Bone marrow (tissue), 2 donors: ENCODE measurements at regions not wholly inside any gene's neighbourhood (a gene's known extent, or its start where the extent isn't known, plus 50 kb on each side); places are given as distances from the start of the nearest gene placed in this dataset.
"Not testable (repeated sequence)": the region's sequence is repeated elsewhere in the genome, so short reads cannot be mapped to it uniquely, and the experiment has no call there.

Experiments used
- DNase-seq, 2 donors: peaks; one replicate each; lab custom pipeline; 2025; lab: John Stamatoyannopoulos, UW

DNA sequence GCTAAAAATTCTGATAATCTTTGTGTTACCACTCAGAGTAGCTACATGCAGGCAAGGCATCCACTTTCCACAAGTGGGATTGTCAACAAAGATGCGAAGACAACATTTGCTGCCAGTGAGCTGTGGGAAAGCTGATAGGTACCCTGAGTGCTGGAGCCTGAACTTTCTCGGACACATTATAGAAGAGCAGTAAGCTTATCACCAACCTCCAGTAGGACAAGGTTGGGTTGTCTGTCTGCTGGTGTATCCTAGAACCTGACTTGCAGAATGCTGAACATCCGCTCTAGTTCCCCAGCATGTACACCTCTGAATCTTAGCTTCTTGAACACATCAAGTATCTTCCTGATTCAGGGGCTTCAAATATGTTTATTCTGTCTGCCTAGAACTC lies 103.8 kb upstream of the PPM1H start:
- no peak for DNase-seq

DNA sequence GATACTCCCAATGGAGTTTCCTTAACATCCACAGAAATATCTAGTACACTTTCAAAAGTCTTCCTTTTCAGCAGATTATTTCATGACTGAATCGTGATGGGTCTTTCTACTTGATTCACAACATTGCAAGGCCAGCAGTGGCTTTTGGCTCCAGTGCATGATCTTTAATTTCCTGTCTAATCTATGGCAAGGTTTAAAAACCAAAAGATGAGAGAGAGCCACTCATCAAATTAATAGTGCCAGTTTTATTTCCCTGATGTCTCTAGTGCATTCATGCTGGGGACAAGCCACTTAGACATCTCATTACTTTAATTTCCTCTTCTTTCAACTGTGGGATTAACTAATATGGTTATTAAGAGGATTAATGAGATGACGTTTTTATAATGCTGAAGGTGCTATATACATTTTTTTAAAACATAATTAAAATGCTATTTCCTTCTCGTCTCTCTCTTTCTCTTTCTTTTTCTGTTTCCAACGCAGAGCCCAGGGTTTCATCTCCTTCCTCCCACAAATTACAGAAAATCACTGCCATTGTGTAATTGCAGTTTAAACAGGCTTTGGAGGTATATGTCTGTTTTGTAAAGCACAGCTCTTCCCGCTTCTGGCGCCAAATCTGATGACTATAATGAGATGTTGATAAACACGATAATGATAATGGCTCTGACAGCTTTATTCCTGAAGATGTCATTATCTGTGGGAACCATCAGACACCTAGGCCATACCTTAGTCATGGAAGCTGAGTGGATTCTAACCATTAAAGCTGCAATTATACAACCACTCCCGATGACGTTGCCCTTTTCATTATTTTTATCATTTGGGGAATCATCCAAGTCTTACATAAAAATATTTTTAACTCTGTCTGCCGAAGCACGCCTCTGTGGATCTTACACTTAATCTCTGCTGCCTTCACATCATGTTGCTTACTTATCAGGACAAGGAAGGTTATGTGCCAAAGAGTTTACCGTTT lies 103.1 kb upstream of the PPM1H start:
- no peak for DNase-seq

DNA sequence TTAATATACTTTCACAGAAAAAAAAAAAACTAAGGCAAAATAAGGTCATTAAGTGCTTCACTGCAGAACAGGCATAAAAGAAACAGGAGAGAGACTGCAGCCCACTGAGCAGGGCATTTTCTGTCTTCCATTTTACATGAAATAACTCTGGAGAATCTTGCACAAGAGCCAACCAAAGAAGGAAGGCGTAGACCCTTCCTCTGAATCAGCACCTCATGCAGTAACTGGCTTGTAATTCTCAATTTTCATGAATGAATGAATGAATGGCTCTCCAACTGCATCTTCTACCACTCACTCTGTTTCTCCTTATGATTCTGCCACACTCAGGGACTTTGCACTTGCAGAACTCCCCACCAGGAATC lies 102.0 kb upstream of the PPM1H start:
- DNase-seq: no peak

DNA sequence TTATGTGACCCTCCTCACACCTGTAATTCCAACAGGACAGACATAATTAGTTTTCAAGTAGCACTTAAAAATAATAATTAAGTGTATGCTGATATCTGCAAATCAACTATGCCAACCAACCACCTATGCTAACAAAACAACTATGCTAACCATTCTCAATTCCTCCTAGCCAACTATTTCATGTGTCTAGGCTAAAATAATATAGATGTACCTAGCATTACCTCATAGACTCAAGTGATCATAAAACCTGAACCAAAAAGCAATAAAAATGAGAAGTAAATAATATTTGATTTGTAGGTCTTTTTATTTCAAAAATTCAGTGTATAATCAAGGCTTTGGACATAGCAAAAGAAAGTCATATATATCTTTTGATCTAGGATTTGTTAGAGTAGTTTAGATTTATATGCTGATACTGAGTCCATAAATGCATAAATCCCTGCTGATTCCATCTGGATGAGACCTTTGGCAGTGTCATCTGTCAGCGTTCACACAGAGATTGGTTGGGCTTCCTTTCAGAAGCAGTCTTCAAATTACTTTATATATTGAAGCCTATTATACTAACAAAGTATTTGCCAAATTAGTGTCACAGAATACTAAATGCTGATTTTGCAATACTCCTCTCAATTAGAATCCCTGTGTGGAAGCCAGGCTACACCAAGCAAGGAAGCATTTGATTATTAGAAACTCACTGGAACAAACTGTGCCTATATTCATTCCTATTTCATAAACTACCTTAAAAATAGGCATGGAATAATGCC lies 101.4 kb upstream of the PPM1H start:
- DNase-seq: no peak

DNA sequence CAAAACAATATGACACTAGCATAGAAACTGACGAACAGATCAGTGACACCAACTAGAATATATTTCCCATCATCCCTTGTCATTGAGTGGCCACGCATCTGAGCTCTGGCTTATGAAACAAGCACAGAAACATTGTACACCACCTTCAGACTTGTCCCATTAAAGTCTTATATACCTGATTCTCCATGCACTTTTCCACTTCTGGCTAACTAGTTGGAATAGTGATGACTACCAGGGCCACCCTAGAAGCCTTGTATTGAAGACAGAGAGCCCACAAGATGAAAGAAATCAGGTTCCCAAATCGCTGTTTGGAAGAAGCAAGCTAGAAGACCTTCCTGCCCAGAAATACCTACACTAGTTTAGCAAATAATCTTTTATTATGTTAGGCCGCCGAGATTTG lies 99.7 kb upstream of the PPM1H start:
- no peak for DNase-seq

DNA sequence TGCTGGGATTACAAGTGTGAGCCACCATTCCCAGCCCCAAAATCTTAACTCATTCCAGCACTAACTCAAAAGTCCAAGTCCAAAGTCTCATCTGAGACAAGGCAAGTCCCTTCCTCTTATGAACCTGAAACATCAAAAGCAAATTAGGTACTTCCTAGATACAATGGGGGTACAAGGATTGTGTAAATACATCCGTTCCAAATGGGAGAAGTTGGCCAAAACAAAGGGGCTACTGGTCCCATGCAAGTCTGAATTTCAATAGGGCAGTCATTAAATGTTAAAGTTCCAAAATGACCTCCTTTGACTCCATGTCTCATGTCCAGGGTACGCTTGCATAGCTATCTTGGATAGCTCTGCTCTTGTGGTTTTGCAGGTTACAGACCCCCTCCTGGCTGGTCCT lies 94.7 kb upstream of the PPM1H start:
- no peak for DNase-seq

DNA sequence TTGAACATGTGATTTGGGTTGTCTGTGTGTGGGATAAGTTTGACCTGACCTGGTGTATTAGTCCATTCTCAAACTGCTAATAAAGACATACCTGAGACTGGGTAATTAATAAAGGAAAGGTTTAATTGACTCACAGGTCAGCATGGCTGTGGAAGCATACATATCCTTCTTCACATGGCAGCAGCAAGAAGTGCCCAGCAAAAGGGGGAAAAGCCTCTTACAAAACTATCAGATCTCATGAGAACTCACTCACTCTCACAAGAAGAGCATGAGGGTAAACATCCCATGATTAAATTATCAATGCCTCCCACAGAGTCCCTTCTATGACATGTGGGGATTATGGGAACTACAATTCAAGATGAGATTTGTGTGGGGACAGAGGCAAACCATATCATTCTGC lies 94.0 kb upstream of the PPM1H start:
- DNase-seq: no peak

DNA sequence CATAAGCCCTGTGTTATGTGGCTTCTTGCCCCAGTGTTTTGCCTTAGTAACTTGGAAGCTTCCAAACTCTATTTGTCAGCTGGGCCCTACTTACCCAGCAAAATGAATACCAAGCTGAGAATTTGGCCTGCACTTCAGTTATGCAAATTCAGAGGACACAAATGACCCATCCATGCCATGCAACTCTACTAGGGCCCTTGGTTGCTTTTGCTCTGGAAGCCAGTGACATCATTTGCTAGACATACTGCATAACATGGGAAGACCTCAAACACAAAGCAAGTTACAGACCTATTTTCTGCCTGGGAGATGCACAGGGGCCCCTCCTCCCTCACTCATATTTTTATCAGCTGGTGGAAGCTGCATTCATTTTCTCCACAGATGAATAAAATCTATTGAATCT lies 90.2 kb upstream of the PPM1H start:
- no peak for DNase-seq

DNA sequence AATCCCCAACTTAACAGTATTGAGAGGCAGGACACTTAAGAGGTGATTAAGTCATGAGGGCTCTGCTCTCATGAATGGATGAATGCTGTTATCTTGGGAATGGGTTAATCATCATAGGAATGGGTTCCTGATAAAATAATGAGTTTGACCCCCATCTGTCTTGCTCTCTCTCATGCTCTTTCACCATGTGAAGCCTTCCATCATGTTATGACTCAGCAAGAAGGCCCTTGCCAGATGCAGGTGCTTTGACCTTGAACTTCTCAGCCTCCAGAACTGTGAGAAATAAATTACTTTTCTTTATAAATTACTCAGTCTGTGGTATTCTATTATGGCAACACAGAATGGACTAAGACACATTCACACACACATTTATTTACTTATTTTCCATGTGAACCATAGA lies 89.0 kb upstream of the PPM1H start:
- DNase-seq: no peak

DNA sequence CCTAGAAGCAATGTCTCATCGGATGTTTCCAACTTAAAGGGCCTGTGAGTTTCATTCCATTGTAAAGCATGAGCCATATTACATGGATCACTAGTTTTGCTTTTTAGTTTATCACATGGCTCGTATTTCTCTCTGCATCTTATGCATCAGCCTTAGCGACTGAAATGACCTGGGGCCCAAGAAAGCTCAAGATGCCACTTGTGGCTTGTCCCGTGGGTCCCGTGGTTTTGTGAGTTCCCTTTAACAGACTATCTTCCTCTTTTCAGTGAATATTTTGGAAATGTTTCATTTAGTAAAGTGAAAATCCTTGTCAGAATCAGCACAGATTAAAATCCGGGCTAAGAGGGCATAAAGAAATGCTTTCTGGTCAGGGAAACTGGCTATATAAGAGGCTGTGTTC lies 86.2 kb upstream of the PPM1H start:
- DNase-seq: no peak

DNA sequence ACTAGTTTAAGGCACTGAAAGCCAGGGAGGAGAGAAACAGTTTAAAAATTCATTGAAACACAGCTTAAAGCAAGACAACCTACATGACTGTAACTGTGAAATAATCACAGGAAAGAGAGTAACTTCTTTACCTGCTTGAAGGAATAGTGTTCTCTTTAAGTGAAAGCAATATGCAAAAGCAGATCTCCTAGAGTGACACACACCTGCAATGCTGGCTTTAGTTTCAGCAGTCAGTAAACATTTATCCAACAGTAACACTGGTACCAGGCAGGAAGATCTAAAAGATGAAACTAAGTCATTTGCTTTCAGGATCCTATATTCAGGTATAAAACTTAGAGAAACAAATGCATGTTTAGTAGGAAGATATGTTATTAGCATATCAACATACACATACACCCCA lies 85.3 kb upstream of the PPM1H start:
- DNase-seq: no peak

DNA sequence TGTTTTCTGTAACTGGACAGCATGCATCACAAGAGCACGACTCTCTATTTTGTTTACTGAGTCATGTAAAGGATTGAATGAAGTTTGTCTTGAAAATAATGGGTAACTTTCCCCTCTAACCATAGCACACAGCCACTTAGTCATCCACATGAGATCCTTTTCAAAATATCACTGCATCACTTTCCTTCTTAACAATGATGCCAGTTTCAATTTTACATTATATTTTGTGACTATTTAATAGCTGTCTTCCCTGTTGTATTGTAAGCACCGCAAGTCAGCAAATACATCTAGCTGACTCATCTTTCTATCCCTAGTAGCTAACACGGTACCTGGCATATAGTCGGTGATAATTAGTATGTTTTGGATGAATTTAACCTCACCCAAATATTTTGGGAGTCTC lies 83.3 kb upstream of the PPM1H start:
- DNase-seq: no peak

DNA sequence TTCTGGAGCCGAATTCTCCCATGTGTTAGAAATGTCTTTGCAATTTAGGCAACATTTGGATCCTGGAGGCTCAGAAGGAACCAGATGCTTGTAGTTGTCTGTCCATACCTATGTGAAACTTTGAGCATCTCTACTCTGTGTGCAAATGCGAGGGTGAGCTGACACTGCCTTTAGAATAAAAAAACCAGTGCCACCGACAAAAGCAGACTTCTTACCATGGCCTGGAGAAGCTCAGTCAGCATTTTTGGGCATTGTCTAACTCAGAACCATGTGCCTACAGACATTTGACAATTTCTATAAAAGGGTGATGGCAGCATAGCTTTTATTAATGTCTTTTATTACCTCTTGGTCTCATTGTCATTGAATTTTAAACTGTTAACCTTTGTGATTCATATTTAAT lies 78.4 kb upstream of the PPM1H start:
- no peak for DNase-seq

DNA sequence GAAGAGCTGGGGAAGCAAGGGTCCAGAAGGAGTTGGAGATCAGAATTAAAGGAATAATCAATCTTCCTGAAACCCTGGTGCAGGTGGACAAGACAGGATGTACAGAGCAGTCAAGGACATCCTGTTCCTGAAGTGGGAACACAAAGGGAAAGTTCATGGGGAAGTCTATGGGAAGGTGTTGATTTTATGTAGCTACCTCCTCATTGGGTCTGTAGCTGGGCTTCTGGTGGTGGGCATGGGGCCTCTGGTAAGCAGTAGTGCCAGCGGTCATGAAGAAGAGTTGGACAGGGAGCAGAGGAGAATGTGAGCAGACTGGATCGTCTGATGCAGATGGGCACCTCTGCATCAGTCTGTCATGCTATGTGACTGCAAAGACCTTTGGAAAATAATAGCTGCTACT lies 75.7 kb upstream of the PPM1H start:
- DNase-seq: no peak

DNA sequence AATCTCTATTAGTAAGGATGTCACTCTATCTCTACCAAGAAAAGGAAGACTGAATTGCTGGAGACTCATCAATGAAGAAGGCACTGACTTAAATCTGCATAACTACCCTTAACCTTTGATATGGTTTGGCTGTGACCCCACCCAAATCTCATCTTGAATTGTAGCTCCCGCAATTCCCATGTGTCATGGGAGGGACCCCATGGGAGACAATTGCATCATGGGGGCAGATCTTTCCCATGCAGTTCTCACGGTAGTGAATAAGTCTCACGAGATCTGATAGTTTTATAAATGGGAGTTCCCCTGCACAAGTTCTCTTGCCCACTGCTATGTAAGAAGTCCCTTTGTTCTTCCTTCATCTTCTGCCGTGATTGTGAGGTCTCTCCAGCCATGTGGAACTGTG lies 73.4 kb upstream of the PPM1H start:
- DNase-seq: no peak

DNA sequence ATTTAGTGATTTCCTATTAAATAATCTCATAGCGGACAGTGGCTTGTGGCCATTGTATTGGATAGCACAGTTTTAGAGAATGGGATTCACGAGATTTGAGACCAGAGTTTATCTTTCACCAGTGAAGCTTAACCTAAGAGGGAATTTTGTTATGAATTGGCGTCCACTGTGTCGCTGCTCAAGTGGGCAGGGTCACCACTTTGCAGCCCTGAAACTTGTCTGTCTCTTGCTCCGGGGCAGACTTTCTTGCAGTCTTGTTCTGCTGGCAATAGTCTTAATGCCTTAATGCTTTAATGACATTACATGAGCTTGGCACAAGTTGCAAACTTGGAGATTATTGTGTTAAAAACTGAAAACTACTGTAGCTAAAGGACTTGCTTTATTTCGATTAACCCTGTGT lies 72.8 kb upstream of the PPM1H start:
- DNase-seq: no peak

DNA sequence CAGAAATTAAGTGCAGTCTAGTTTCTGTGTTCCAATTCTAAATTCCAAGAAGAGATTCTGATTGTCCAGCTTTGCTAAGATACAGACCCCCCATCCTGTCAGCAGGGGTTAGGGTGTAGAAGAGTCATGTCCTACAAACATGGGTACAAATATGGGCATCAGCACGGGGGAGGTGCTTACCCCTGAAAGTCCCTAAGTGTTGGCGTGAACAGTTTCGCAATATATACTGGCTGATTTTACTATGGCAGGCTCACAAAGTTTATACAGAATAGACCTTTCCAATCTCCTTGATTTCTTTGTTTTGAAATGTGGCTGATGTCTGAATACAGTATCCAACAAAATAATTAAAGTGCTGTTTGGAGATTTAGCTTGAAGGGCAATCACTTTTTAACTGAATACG lies 71.6 kb upstream of the PPM1H start:
- no peak for DNase-seq

DNA sequence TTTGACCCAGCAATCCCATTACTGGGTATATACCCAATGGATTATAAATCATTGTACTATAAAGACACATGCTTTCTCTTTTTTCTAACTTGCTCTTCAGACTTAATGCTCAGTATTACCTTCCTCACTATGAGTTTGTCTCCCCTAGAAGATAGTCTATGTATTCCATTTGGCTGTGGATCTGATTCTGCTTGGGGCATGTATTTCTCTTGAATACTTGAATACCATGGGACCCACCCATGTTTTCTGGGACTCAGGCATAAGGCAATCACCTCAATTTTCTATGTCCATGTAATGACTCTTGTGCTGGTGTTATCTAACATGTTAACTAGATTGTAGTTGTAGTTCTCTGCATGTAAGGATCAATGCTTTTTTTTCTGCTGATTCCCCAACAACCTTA lies 70.4 kb upstream of the PPM1H start:
- no peak for DNase-seq

DNA sequence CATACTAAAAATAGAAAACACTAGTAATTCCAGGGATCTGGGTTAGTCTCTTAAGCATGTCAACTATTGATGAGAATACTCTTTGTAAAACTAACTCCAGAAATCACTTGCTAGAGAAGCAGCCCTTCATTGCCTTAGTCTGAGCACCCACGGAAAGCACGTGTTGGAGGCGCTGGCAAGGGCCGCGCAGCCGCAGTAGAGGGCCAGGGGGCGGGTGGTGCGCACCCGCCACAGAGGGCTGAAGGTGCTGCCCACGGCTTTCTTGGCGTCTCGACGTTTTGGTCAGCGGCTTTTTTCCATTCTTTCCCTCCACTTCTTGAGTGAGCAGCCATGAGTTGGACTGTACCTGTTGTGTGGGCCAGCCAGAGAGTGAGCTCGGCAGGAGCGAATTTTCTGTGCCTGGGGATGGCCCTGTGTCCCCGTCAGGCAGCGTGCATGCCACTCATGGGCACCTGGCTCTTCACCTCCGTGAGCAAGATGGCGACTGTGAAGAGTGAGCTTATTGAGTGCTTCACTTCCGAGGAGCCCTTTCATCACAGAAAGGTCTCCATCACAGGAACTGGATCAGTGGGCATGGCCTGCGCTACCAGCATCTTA lies 68.4 kb upstream of the PPM1H start:
- DNase-seq: no peak

DNA sequence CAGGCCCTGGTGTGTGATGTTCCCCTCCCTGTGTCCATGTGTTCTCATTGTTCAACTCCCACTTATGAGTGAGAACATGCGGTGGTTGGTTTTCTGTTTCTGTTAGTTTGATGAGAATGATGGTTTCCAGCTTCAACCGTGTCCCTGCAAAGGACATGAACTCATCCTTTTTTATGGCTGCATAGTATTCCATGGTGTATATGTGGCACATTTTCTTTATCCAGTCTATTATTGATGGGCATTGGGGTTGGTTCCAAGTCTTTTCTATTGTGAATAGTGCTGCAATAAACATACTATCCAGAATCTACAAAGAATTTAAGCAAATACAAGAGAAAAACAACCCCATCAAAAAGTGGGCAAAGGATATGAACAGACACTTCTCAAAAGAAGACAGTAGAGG lies 67.1 kb upstream of the PPM1H start:
- not testable (repeated sequence) for DNase-seq

DNA sequence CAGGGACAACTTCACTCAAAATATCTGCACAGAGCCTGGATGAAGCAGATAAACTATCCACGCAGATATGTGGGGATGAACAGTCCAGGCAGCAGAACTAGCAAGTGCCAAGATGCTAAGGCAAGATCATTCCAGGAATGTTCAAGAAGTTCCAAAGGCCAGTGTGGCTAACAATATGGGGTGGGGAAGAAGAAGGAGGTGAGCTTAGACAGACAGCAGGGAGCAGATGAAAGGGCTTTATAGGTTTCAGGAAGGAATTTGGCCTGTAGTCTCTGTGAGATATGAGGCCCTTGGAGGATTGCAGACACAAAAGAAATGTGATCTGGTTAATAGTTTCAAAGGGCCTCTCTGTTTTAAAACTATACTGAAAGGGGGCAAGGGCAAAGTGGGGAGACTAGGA lies 63.5 kb upstream of the PPM1H start:
- DNase-seq: no peak

DNA sequence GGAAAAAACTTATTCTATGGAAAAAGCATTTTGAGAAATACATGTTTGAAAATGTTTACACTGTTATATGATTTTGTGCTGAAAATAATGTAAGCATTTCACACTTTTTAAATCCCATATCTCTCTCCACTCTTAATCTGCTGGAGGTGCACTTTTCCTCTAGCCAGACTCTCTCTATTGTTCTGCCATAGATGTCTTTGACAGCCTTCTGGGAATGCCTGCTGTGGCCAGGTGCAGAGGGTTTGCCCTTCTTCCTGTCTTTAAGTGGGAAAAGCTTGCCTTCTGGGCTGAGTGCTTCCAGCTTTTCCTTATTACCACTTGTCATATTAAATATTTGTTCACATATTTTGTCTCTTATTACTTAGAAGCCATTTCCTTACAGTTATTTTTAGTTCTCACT lies 60.1 kb upstream of the PPM1H start:
- no peak for DNase-seq

DNA sequence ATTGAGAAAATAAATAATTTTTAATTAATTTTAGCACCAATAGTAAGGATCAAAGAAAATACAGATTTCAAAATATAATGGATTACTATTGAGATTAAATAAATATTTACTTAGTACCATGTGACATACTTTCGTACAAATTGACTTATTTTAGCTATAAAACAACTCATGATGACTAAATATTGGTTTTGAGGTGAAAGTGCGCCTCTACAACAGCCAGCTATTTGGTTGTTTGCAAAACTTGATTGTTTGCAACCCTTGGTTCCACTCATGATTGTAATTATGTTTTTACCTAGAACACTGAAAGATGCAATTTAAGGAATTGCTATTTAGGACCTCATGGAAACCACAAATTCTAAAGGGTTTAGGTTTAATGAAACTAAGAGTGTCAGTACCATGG lies 51.9 kb upstream of the PPM1H start:
- DNase-seq: no peak
